Upper lobe of left lung (tissue), 4 donors: ENCODE measurements at regions not wholly inside any gene's neighbourhood (a gene's known extent, or its start where the extent isn't known, plus 50 kb on each side); places are given as distances from the start of the nearest gene placed in this dataset.

ENCODE experiments used
- CTCF ChIP-seq, 6 experiments: fragments of 450-650 bp in 4 of 6; fragments of 200-600 bp in 2 of 6; sonication (generic) in 2 of 6; IDR thresholded peaks; one replicate each; pipeline ENCODE4 v1.5.1; 2016 to 2019; ENCODE audit warnings: antibody characterized with exemption in 6 of 6
- EP300 ChIP-seq, 4 donors: sonication (generic); formaldehyde crosslinking; IDR thresholded peaks; one replicate each; pipeline ENCODE4 v1.5.1; 2017; ENCODE audit warnings: antibody characterized with exemption in 4 of 4, control low read depth in 2 of 4
- POLR2A ChIP-seq, 4 donors: fragments of 450-650 bp; IDR thresholded peaks; one replicate each; pipeline ENCODE4 v1.5.1; 2016 to 2017; ENCODE audit warnings: antibody characterized with exemption in 4 of 4, mild to moderate bottlenecking in 2 of 4
- POLR2AphosphoS5 ChIP-seq, 2 donors: sonication (generic); formaldehyde crosslinking; IDR thresholded peaks; one replicate each; pipeline ENCODE4 v1.5.1; 2017; ENCODE audit warnings: antibody characterized with exemption in 2 of 2

- TF ChIP-seq CTCF (IDR thresholded peaks at IDR 0.05) (no peak), EP300 (IDR thresholded peaks at IDR 0.05) (no peak), POLR2A (IDR thresholded peaks at IDR 0.05) (no peak), POLR2AphosphoS5 (IDR thresholded peaks at IDR 0.05) (no peak)
These were observed 60.9 kb upstream of the TWIST2 start for GRCh38 chr2:238786792-238787490.
